ENCODE measurements at regions not wholly inside any gene's neighbourhood (a gene's known extent, or its start where the extent isn't known, plus 50 kb on each side); places are given as distances from the start of the nearest gene placed in this dataset.

DNA sequence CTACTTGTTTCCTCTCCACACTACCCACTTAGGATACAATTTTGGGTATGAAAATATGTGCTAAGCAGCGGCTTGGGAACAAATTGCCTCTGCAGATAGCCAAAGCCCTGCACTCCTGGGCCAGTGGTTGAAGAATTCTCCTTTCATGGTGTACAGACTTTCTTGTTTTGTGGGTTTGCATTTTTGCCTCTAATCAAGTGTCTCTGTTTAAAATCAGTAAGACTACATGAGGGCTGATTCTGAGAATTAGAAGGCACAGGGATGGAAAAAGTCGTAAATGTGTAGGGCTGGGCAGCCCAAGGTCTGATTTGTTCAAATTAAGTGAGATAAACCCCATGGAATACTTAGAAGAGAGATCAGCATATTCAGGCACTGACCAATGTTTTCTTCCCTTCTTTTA is 103.7 kb upstream of the CD180 start:
- dilution Hi-C loops (cut with MboI; ENCODE audit: extremely low pct_ligation_motif_present, low sequenced_read_pairs) (no loop called here), intact Hi-C loops (cut with micrococcal nuclease) (loop anchor here (2.0 to 10.0 kb wide), 6 partner anchors 104 to 952 kb away; partner anchors contain the start of gene PIK3R1)
- Histone ChIP-seq H3K9me3 (replicated peaks; ENCODE audit: control insufficient read depth, insufficient read depth, low read length) (no peaks in the 10 kb centered on the region), H3K79me2 (ENCODE audit: control insufficient read depth, insufficient read depth, low read length) (no peaks in the 10 kb centered on the region), H2AFZ (ENCODE audit: low read depth, low read length) (peak overlapping the region; percentile 18), H3K4me1 (ENCODE audit: control insufficient read depth, extremely low read depth, insufficient read depth, low read length) (peaks cover 45% of the 10 kb centered on the region), H3K9me1 (replicated peaks; ENCODE audit: control insufficient read depth, extremely low read depth, insufficient read depth, low read length) (no peaks in the 10 kb centered on the region), H3K27ac (ENCODE audit: insufficient read depth, low read depth, low read length) (no peak overlapping the region), H3K4me3 (replicated peaks in 1 of 3; ENCODE audit: insufficient read depth in 1 of 3, low read depth in 1 of 3, low read length in 3 of 3) (no peak overlapping the region), H3K27me3 (ENCODE audit: control insufficient read depth in 2 of 2, insufficient read depth in 2 of 2, low read length in 2 of 2) (no peaks in the 10 kb centered on the region), H3K36me3 (ENCODE audit: control insufficient read depth in 2 of 2, extremely low read depth in 1 of 2, insufficient read depth in 2 of 2, low read length in 2 of 2) (no peaks in the 10 kb centered on the region), H4K20me1 (replicated peaks; ENCODE audit: control insufficient read depth, extremely low read depth, insufficient read depth, low read length) (no peaks in the 10 kb centered on the region), H3K9ac (replicated peaks; ENCODE audit: extremely low read depth, insufficient read depth, low read length) (no peak overlapping the region), H3K4me2 (ENCODE audit: insufficient read depth, low read length) (no peak overlapping the region)
- TF ChIP-seq MYC (IDR thresholded peaks at IDR 0.05; ENCODE audit: low read depth, low read length) (no peak), POLR2AphosphoS5 (IDR thresholded peaks at IDR 0.05; ENCODE audit: insufficient read depth, low read depth, low read length) (no peak), POLR2A (IDR thresholded peaks at IDR 0.05; ENCODE audit: low read depth, low read length) (no peak)
- TF ChIP-seq, protein P1, sequence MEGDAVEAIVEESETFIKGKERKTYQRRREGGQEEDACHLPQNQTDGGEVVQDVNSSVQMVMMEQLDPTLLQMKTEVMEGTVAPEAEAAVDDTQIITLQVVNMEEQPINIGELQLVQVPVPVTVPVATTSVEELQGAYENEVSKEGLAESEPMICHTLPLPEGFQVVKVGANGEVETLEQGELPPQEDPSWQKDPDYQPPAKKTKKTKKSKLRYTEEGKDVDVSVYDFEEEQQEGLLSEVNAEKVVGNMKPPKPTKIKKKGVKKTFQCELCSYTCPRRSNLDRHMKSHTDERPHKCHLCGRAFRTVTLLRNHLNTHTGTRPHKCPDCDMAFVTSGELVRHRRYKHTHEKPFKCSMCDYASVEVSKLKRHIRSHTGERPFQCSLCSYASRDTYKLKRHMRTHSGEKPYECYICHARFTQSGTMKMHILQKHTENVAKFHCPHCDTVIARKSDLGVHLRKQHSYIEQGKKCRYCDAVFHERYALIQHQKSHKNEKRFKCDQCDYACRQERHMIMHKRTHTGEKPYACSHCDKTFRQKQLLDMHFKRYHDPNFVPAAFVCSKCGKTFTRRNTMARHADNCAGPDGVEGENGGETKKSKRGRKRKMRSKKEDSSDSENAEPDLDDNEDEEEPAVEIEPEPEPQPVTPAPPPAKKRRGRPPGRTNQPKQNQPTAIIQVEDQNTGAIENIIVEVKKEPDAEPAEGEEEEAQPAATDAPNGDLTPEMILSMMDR (IDR thresholded peaks at IDR 0.05; ENCODE audit: extremely low read depth in 1 of 2, insufficient read depth in 1 of 2, low read depth in 1 of 2, low read length in 2 of 2), result no peak
- no TSS peak for BruUV-seq (replicated peaks)
- DNase-seq (ENCODE audit: low read depth, low spot score) (no peak), FAIRE-seq (no peak)
- ChIA-PET CTCF (no interaction called here), POLR2A (no interaction called here)

DNA sequence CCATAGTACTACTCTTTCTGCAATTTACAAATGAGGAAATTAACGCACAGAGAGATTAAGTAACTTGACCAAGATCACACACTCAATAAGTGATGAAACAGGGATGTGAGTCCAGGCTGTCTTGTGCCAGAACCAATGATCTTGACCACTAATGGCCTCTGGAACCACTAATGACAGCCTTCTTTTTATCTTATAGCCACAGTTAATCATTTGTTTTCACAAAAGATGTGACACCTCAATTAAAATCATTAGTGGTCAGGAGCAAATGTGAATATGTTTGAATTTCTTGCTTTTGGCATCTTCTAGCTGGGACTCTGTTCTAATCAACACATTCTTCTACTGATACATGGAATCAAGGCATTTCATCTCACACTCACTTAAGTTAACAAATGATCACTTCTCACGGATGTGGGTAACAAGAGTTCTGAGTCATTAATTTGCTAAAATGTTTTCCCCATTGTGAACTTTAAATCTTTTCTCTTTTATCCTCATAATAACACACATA is 102.7 kb upstream of the CD180 start:
- H3K4me2 ChIP-seq (ENCODE audit: insufficient read depth, low read length), result no peak overlapping the region
- dilution Hi-C loops (cut with MboI; ENCODE audit: extremely low pct_ligation_motif_present, low sequenced_read_pairs), result no loop called here
- CTCF ChIA-PET, result no interaction called here

More for the DNA sequence above, 102.7 kb upstream of the CD180 start:
- POLR2A ChIA-PET, result no interaction called here
- H3K4me3 ChIP-seq (replicated peaks in 1 of 3; ENCODE audit: insufficient read depth in 1 of 3, low read depth in 1 of 3, low read length in 3 of 3), result no peak overlapping the region
- no peaks in the 10 kb centered on the region for H3K9me3 ChIP-seq (replicated peaks; ENCODE audit: control insufficient read depth, insufficient read depth, low read length)
- H3K9ac ChIP-seq (replicated peaks; ENCODE audit: extremely low read depth, insufficient read depth, low read length), result no peak overlapping the region
- no TSS peak for BruUV-seq (replicated peaks)
- FAIRE-seq (no peak), DNase-seq (ENCODE audit: low read depth, low spot score) (no peak)
- no peaks in the 10 kb centered on the region for H4K20me1 ChIP-seq (replicated peaks; ENCODE audit: control insufficient read depth, extremely low read depth, insufficient read depth, low read length)
- no peak for TF ChIP-seq MYC (IDR thresholded peaks at IDR 0.05; ENCODE audit: low read depth, low read length)
- TF ChIP-seq EZH2 (IDR thresholded peaks at IDR 0.05; ENCODE audit: borderline replicate concordance, low read depth, low read length, severe bottlenecking), result no peak
- TF ChIP-seq POLR2A (IDR thresholded peaks at IDR 0.05; ENCODE audit: low read depth, low read length), result no peak
- TF ChIP-seq, protein P2, sequence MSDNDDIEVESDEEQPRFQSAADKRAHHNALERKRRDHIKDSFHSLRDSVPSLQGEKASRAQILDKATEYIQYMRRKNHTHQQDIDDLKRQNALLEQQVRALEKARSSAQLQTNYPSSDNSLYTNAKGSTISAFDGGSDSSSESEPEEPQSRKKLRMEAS (IDR thresholded peaks at IDR 0.05; ENCODE audit: insufficient read depth, insufficient read length), result no peak
- TF ChIP-seq POLR2AphosphoS5 (IDR thresholded peaks at IDR 0.05; ENCODE audit: insufficient read depth, low read depth, low read length), result no peak
- TF ChIP-seq GATA2 (IDR thresholded peaks at IDR 0.05; ENCODE audit: insufficient read depth, insufficient read length, low read depth, low read length), result no peak
- TF ChIP-seq, protein P1 (IDR thresholded peaks at IDR 0.05; ENCODE audit: extremely low read depth in 1 of 2, insufficient read depth in 1 of 2, low read depth in 1 of 2, low read length in 2 of 2), result no peak
- no peak for TF ChIP-seq JUN (IDR thresholded peaks at IDR 0.05; ENCODE audit: borderline replicate concordance, insufficient read depth, insufficient read length, low read depth)
- no peak for TF ChIP-seq FOS (IDR thresholded peaks at IDR 0.05; ENCODE audit: borderline replicate concordance, insufficient read depth, low read length)
- H3K36me3 ChIP-seq (ENCODE audit: control insufficient read depth in 2 of 2, extremely low read depth in 1 of 2, insufficient read depth in 2 of 2, low read length in 2 of 2), result no peaks in the 10 kb centered on the region
- no peaks in the 10 kb centered on the region for H3K27me3 ChIP-seq (ENCODE audit: control insufficient read depth in 2 of 2, insufficient read depth in 2 of 2, low read length in 2 of 2)
- H3K27ac ChIP-seq (ENCODE audit: insufficient read depth, low read depth, low read length), result no peak overlapping the region
- H3K9me1 ChIP-seq (replicated peaks; ENCODE audit: control insufficient read depth, extremely low read depth, insufficient read depth, low read length), result no peaks in the 10 kb centered on the region
- no peaks in the 10 kb centered on the region for H3K79me2 ChIP-seq (ENCODE audit: control insufficient read depth, insufficient read depth, low read length)
- no peak overlapping the region for H2AFZ ChIP-seq (ENCODE audit: low read depth, low read length)
- intact Hi-C loops (cut with micrococcal nuclease), result no loop called here
- H3K4me1 ChIP-seq (ENCODE audit: control insufficient read depth, extremely low read depth, insufficient read depth, low read length), result peaks cover 35% of the 10 kb centered on the region

Data from endothelial cell of umbilical vein (primary cell).